ENCODE measurements at regions not wholly inside any gene's neighbourhood (a gene's known extent, or its start where the extent isn't known, plus 50 kb on each side); places are given as distances from the start of the nearest gene placed in this dataset.

GRCh38 chr5:14066326-14066725 is 76.8 kb upstream of the TRIO start:
- TF ChIP-seq POLR2A (IDR thresholded peaks at IDR 0.05), result no peak
- TF ChIP-seq EP300 (IDR thresholded peaks at IDR 0.05; ENCODE audit: low read depth), result no peak
- no peak for TF ChIP-seq CTCF (IDR thresholded peaks at IDR 0.05)

Measured in transverse colon (tissue), 3 donors.